IPS-NIHi7 (cell line): ENCODE measurements at regions not wholly inside any gene's neighbourhood (a gene's known extent, or its start where the extent isn't known, plus 50 kb on each side); places are given as distances from the start of the nearest gene placed in this dataset.
"Not testable (repeated sequence)": the region's sequence is repeated elsewhere in the genome, so short reads cannot be mapped to it uniquely, and the experiment has no call there.

Experiments used
- DNase-seq: peaks from one replicate; pipeline ENCODE4 v3.0.0; 2012; ENCODE audit warnings: mixed read lengths; ENCODE audit errors: extremely low spot score

GRCh38 chr3:53401154-53401553 lies 53.8 kb upstream of the DCP1A start:
- DNase-seq: no peak

- no peak for DNase-seq
Measured at GRCh38 chr3:53402326-53402725, 55.0 kb upstream of the DCP1A start.

GRCh38 chr3:53411371-53411770 lies 64.0 kb upstream of the DCP1A start:
- DNase-seq: no peak

- DNase-seq: no peak
Measured at GRCh38 chr3:53412953-53413352, 65.6 kb upstream of the DCP1A start.

GRCh38 chr3:53416530-53416929 lies 69.2 kb upstream of the DCP1A start:
- peak; percentile 32 for DNase-seq

GRCh38 chr3:53420831-53421230 lies 73.5 kb upstream of the DCP1A start:
- DNase-seq: no peak

GRCh38 chr3:53422954-53423698 lies 71.3 kb upstream of the CACNA1D start:
- DNase-seq: no peak

GRCh38 chr3:53425936-53426335 lies 68.5 kb upstream of the CACNA1D start:
- no peak for DNase-seq

- DNase-seq: no peak
Measured at GRCh38 chr3:53426918-53427317, 67.5 kb upstream of the CACNA1D start.

- DNase-seq: no peak
Measured at GRCh38 chr3:53436828-53437227, 57.6 kb upstream of the CACNA1D start.

GRCh38 chr3:53442863-53443262 lies 51.5 kb upstream of the CACNA1D start:
- DNase-seq: not testable (repeated sequence)
